GM13976 (cell line): ENCODE measurements at regions not wholly inside any gene's neighbourhood (a gene's known extent, or its start where the extent isn't known, plus 50 kb on each side); places are given as distances from the start of the nearest gene placed in this dataset.
"Not testable (repeated sequence)": the region's sequence is repeated elsewhere in the genome, so short reads cannot be mapped to it uniquely, and the experiment has no call there.

Experiments
- DNase-seq: peaks from one replicate; pipeline ENCODE4 v3.0.0; 2012; ENCODE audit warnings: low spot score
- CTCF ChIP-seq: IDR thresholded peaks from 2 replicates; pipeline ENCODE4 v1.5.1; 2012; ENCODE audit warnings: borderline replicate concordance, mild to moderate bottlenecking; ENCODE audit not compliant: insufficient read depth; ENCODE audit errors: extremely low read depth, missing control alignments, control extremely low read depth
- in situ Hi-C: fragments of 300-500 bp; cut with MboI; formaldehyde crosslinking; loops from one replicate; pipeline ENCODE4 v1.12.0; 2022; ENCODE audit warnings: low sequenced_read_pairs, mixed read lengths, inconsistent platforms; ENCODE audit not compliant: unreplicated experiment

GRCh38 chr5:128714551-128714950 is 176.5 kb upstream of the FBN2 start:
- no peak for TF ChIP-seq CTCF
- in situ Hi-C loops, result no loop called here
- no peak for DNase-seq

GRCh38 chr5:128722551-128722950 is 184.5 kb upstream of the FBN2 start:
- in situ Hi-C loops, result no loop called here

GRCh38 chr5:128730021-128730420 is 192.0 kb upstream of the FBN2 start:
- in situ Hi-C loops, DNase-seq: not testable (repeated sequence)

More at GRCh38 chr5:128722551-128722950, 184.5 kb upstream of the FBN2 start:
- TF ChIP-seq CTCF, result no peak
- no peak for DNase-seq

- DNase-seq, in situ Hi-C loops: not testable (repeated sequence)
Measured at GRCh38 chr5:128735656-128736055, 197.6 kb upstream of the FBN2 start.

DNA sequence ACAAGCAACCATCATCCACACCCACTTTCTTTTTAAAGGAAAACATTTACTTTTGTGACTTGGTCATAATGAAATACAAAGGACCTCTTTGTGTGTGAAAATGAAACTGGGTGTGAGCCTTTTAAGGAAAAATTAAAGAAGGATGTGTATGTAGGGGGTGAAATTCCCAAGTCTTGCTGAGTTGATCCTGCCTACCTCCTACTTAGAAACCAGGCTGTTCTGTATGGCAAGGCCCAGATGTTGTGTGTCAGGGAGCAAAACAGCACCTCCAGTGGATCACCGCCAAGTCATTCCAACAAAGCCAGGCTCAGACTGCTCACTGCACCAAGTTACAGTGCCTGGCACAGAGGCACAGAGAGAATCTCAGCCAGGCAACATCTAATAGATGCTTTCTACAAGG is 198.5 kb upstream of the FBN2 start:
- in situ Hi-C loops, result no loop called here
- TF ChIP-seq CTCF, result no peak
- no peak for DNase-seq

GRCh38 chr5:128749136-128749898 is 211.3 kb upstream of the FBN2 start:
- DNase-seq, result no peak
- in situ Hi-C loops, result no loop called here
- TF ChIP-seq CTCF, result no peak

DNA sequence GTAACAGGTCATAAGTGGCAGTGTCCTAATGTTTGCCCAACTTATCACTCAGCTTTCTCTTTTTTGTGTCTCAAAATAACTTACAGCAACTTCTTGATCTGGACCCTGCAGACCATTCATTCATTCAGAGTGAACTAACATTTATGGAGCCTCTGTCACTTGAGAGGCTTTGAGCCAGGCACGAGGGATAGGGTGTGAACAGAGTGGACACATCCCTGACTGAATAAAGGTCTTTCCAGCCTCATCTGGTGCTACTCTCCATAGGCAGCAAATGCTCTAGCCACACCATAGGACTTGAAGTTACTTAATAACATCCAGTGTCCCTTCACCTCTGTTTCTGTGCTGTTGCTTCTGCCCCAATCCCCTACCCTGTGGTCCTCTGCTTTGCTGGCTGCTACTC is 212.1 kb upstream of the FBN2 start:
- in situ Hi-C loops, result no loop called here
- DNase-seq, result no peak
- TF ChIP-seq CTCF, result no peak
